ENCODE measurements at regions not wholly inside any gene's neighbourhood (a gene's known extent, or its start where the extent isn't known, plus 50 kb on each side); places are given as distances from the start of the nearest gene placed in this dataset.

- TF ChIP-seq CTCF (IDR thresholded peaks at IDR 0.05) (no peak), ZFX (IDR thresholded peaks at IDR 0.05; ENCODE audit: borderline replicate concordance) (no peak)
Observed at GRCh38 chr14:30389134-30389876, 169.7 kb upstream of the G2E3 start.
